ENCODE measurements at regions not wholly inside any gene's neighbourhood (a gene's known extent, or its start where the extent isn't known, plus 50 kb on each side); places are given as distances from the start of the nearest gene placed in this dataset.

GRCh38 chr10:62580396-62580795 is 206.2 kb downstream of the ZNF365 start:
- no peak for TF ChIP-seq CTCF (IDR thresholded peaks at IDR 0.05; ENCODE audit: extremely low read depth in 1 of 2, insufficient read depth in 1 of 2, low read depth in 1 of 2, low read length in 2 of 2)
- no peak for TF ChIP-seq POLR2A (IDR thresholded peaks at IDR 0.05; ENCODE audit: low read depth, low read length)
